SU-DHL-6 (cell line): ENCODE measurements at regions not wholly inside any gene's neighbourhood (a gene's known extent, or its start where the extent isn't known, plus 50 kb on each side); places are given as distances from the start of the nearest gene placed in this dataset.

ENCODE experiments used
- H2AFZ ChIP-seq: fragments of 200-600 bp; sonication (generic); 2 replicates; pipeline ENCODE4 v1.6.1; 2014; ENCODE audit warnings: low read depth, mild to moderate bottlenecking, moderate library complexity, mixed read lengths, antibody characterized with exemption, low read length; ENCODE audit not compliant: severe bottlenecking
- H3F3A ChIP-seq: fragments of 200-600 bp; shearing (Covaris generic); 2 replicates; pipeline ENCODE4 v1.6.0; 2016; ENCODE audit warnings: antibody characterized with exemption, mild to moderate bottlenecking; ENCODE audit not compliant: insufficient read depth
- H3K27ac ChIP-seq: fragments of 200-600 bp; sonication (generic); 2 replicates; pipeline ENCODE4 v1.5.1; 2016; ENCODE audit warnings: low read depth, mild to moderate bottlenecking, low read length, moderate library complexity, mixed read lengths
- H3K27me3 ChIP-seq: fragments of 200-600 bp; sonication (generic), shearing (Covaris generic); 2 replicates; pipeline ENCODE4 v1.6.0; 2014; ENCODE audit warnings: mild to moderate bottlenecking, low read length
- H3K36me3 ChIP-seq: fragments of 200-600 bp; sonication (generic); 2 replicates; pipeline ENCODE4 v1.6.1; 2014; ENCODE audit warnings: mild to moderate bottlenecking, low read length, mixed read lengths
- H3K4me2 ChIP-seq: fragments of 300-600, 200-600 bp; shearing (Covaris generic), sonication (generic); 2 replicates; pipeline ENCODE4 v1.6.0; 2014; ENCODE audit warnings: low read length, low read depth, mild to moderate bottlenecking; ENCODE audit not compliant: poor library complexity, severe bottlenecking
- H3K4me3 ChIP-seq: fragments of 200-600 bp; sonication (generic); 2 replicates; pipeline ENCODE4 v1.5.1; 2014; ENCODE audit warnings: antibody characterized with exemption, low read length, mild to moderate bottlenecking, mixed read lengths; ENCODE audit not compliant: insufficient read depth, poor library complexity, severe bottlenecking
- H3K79me2 ChIP-seq: fragments of 200-600 bp; sonication (generic); 2 replicates; pipeline ENCODE4 v1.6.1; 2014; ENCODE audit warnings: mild to moderate bottlenecking, low read length, moderate library complexity; ENCODE audit not compliant: insufficient read depth
- H3K9ac ChIP-seq: fragments of 200-600 bp; sonication (generic); 2 replicates; pipeline ENCODE4 v1.7.0; 2014; ENCODE audit warnings: mild to moderate bottlenecking, low read length
- H3K9me2 ChIP-seq: fragments of 200-600 bp; sonication (generic); replicated peaks from 2 replicates; pipeline ENCODE4 v1.6.1; 2014; ENCODE audit warnings: low read length; ENCODE audit not compliant: insufficient read depth
- H3K9me3 ChIP-seq: fragments of 200-600 bp; sonication (generic); 2 replicates; pipeline ENCODE4 v1.6.1; 2014; ENCODE audit warnings: low read length, mixed read lengths; ENCODE audit not compliant: insufficient read depth
- H4K20me1 ChIP-seq: fragments of 200-600 bp; sonication (generic); 2 replicates; pipeline ENCODE4 v1.6.1; 2014; ENCODE audit warnings: low read depth, mild to moderate bottlenecking, antibody characterized with exemption, low read length, moderate library complexity, mixed read lengths
- CTCF ChIP-seq: fragments of 200-600 bp; sonication (generic); IDR thresholded peaks from one replicate; pipeline ENCODE4 v1.5.1; 2017; ENCODE audit warnings: antibody characterized with exemption, mild to moderate bottlenecking, low read length, moderate library complexity; ENCODE audit not compliant: insufficient read depth, poor library complexity, severe bottlenecking
- EZH2phosphoT487 ChIP-seq: fragments of 200-600 bp; sonication (generic), shearing (Covaris generic); conservative IDR thresholded peaks from 2 replicates; pipeline ENCODE4 v1.6.1; 2018; ENCODE audit warnings: mild to moderate bottlenecking, antibody characterized with exemption, low read length, moderate library complexity, mixed read lengths

GRCh38 chr10:26367771-26368170, 70.4 kb upstream of the APBB1IP start:
- Histone ChIP-seq H4K20me1 (no peaks in the 10 kb centered on the region), H3K9me2 (no peaks in the 10 kb centered on the region), H3K4me2 (no peak overlapping the region), H3K27ac (no peak overlapping the region), H3F3A (no peaks in the 10 kb centered on the region), H3K79me2 (no peaks in the 10 kb centered on the region), H3K27me3 (no peaks in the 10 kb centered on the region), H3K4me3 (no peak overlapping the region), H3K9me3 (no peaks in the 10 kb centered on the region; the same call in 1 of the 2 replicates), H2AFZ (no peak overlapping the region), H3K9ac (no peak overlapping the region), H3K36me3 (no peaks in the 10 kb centered on the region)
- TF ChIP-seq CTCF (no peak), EZH2phosphoT487 (no peak)

GRCh38 chr10:26368463-26368862, 69.7 kb upstream of the APBB1IP start:
- no peaks in the 10 kb centered on the region for H3K27me3 ChIP-seq
- H3F3A ChIP-seq: no peaks in the 10 kb centered on the region
- H3K9ac ChIP-seq: no peak overlapping the region
- H3K36me3 ChIP-seq: no peaks in the 10 kb centered on the region
- H3K79me2 ChIP-seq: no peaks in the 10 kb centered on the region
- H3K4me2 ChIP-seq: no peak overlapping the region
- H3K9me3 ChIP-seq: no peaks in the 10 kb centered on the region; the same call in 1 of the 2 replicates
- H2AFZ ChIP-seq: no peak overlapping the region
- H3K4me3 ChIP-seq: no peak overlapping the region
- TF ChIP-seq CTCF: no peak
- TF ChIP-seq EZH2phosphoT487: no peak
- no peaks in the 10 kb centered on the region for H4K20me1 ChIP-seq
- no peaks in the 10 kb centered on the region for H3K9me2 ChIP-seq
- no peak overlapping the region for H3K27ac ChIP-seq

GRCh38 chr10:26372513-26373354, 65.4 kb upstream of the APBB1IP start:
- Histone ChIP-seq H4K20me1 (no peaks in the 10 kb centered on the region), H3K4me2 (peak overlapping the region; percentile 52), H3K9ac (peak overlapping the region; percentile 20; the same call in 1 of the 2 replicates), H2AFZ (no peak overlapping the region), H3K36me3 (no peaks in the 10 kb centered on the region), H3K9me3 (peaks cover under 1% of the 10 kb centered on the region; the same call in 1 of the 2 replicates), H3K4me3 (peak overlapping the region; percentile 1), H3K79me2 (no peaks in the 10 kb centered on the region), H3K9me2 (no peaks in the 10 kb centered on the region), H3K27ac (peak overlapping the region; percentile 58), H3F3A (no peaks in the 10 kb centered on the region), H3K27me3 (no peaks in the 10 kb centered on the region)
- TF ChIP-seq CTCF (no peak), EZH2phosphoT487 (no peak)
